ENCODE measurements at regions not wholly inside any gene's neighbourhood (a gene's known extent, or its start where the extent isn't known, plus 50 kb on each side); places are given as distances from the start of the nearest gene placed in this dataset.

GRCh38 chr10:8702181-8702580, 647.7 kb downstream of the GATA3 start:
- TF ChIP-seq POLR2A (IDR thresholded peaks at IDR 0.05; ENCODE audit: low read depth, low read length) = no peak
- TF ChIP-seq CTCF (IDR thresholded peaks at IDR 0.05; ENCODE audit: extremely low read depth in 1 of 2, insufficient read depth in 1 of 2, low read depth in 1 of 2, low read length in 2 of 2) = no peak
- no peak for TF ChIP-seq EZH2 (IDR thresholded peaks at IDR 0.05; ENCODE audit: borderline replicate concordance, low read depth, low read length, severe bottlenecking)
- TF ChIP-seq MYC (IDR thresholded peaks at IDR 0.05; ENCODE audit: low read depth, low read length) = no peak

All from endothelial cell of umbilical vein (primary cell).